NT2/D1 (cell line): ENCODE measurements at regions not wholly inside any gene's neighbourhood (a gene's known extent, or its start where the extent isn't known, plus 50 kb on each side); places are given as distances from the start of the nearest gene placed in this dataset.

Source experiments
- SUZ12 ChIP-seq: IDR thresholded peaks from 2 replicates; pipeline ENCODE4 v1.6.1; 2011; ENCODE audit not compliant: insufficient read length, insufficient read depth; ENCODE audit errors: extremely low read depth
- YY1 ChIP-seq: IDR thresholded peaks from 2 replicates; pipeline ENCODE4 v1.6.1; 2011; ENCODE audit not compliant: insufficient read length, insufficient read depth
- ZNF274 ChIP-seq: IDR thresholded peaks from 2 replicates; pipeline ENCODE4 v1.6.1; 2011; ENCODE audit warnings: mild to moderate bottlenecking, low read depth, low read length

DNA sequence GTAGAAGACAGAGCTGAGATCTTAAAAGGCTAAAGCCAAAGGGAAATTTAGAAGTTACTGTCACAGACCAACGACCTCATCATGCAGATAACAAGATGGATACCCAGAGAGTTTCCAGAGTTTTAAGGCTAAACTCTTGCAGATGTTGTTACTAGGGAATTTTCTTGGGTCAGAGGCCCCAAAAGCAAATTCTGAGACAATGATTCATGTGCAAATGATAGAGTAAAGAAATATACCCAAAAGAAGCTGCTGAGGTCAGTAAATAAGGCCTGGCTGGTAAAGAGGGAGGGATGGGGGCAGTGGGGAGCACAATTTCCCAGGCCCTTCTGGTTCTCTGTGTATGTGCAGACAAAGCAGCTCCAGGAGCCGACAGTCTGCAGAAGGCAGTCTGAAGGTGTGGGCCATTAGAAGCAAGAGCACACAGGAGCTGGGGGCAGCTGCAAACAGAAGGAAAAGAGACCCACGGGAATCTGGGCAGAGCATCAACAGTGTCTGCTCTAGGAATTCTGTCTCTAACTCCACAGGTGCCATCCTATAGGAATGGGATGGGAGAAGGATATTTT lies 330.8 kb downstream of the TBC1D4 start:
- TF ChIP-seq ZNF274 (no peak), YY1 (no peak), SUZ12 (no peak)
